ENCODE measurements at regions not wholly inside any gene's neighbourhood (a gene's known extent, or its start where the extent isn't known, plus 50 kb on each side); places are given as distances from the start of the nearest gene placed in this dataset.

GRCh38 chr6:126440923-126441322 is 101.0 kb downstream of the CENPW start:
- Histone ChIP-seq H3K36me3 (ENCODE audit: low read length) (no peaks in the 10 kb centered on the region), H3K27ac (ENCODE audit: low read depth, low read length) (no peak overlapping the region), H3K9ac (ENCODE audit: low read length) (no peak overlapping the region), H2AFZ (ENCODE audit: low read depth, low read length, severe bottlenecking) (no peak overlapping the region), H3K4me2 (ENCODE audit: low read depth, low read length, poor library complexity, severe bottlenecking) (no peak overlapping the region), H3K27me3 (ENCODE audit: low read length) (no peaks in the 10 kb centered on the region), H3K79me2 (ENCODE audit: insufficient read depth, low read length) (no peaks in the 10 kb centered on the region), H3K9me3 (ENCODE audit: insufficient read depth, low read length) (no peaks in the 10 kb centered on the region), H3F3A (ENCODE audit: insufficient read depth) (no peaks in the 10 kb centered on the region), H3K9me2 (replicated peaks; ENCODE audit: insufficient read depth, low read length) (no peaks in the 10 kb centered on the region), H3K4me3 (ENCODE audit: insufficient read depth, low read length, poor library complexity, severe bottlenecking) (no peak overlapping the region), H4K20me1 (ENCODE audit: low read depth, low read length) (no peaks in the 10 kb centered on the region)
- TF ChIP-seq CTCF (IDR thresholded peaks at IDR 0.05; ENCODE audit: insufficient read depth, low read length, poor library complexity, severe bottlenecking) = no peak
- no peak for TF ChIP-seq EZH2phosphoT487 (conservative IDR thresholded peaks at IDR 0.05; ENCODE audit: low read length)

GRCh38 chr6:126444659-126445273 is 104.9 kb downstream of the CENPW start:
- no peak overlapping the region for H3K4me2 ChIP-seq (ENCODE audit: low read depth, low read length, poor library complexity, severe bottlenecking)
- H3K9me3 ChIP-seq (ENCODE audit: insufficient read depth, low read length) = no peaks in the 10 kb centered on the region
- no peaks in the 10 kb centered on the region for H4K20me1 ChIP-seq (ENCODE audit: low read depth, low read length)
- no peak overlapping the region for H2AFZ ChIP-seq (ENCODE audit: low read depth, low read length, severe bottlenecking)
- no peaks in the 10 kb centered on the region for H3K27me3 ChIP-seq (ENCODE audit: low read length)
- H3K27ac ChIP-seq (ENCODE audit: low read depth, low read length) = no peak overlapping the region
- H3K9me2 ChIP-seq (replicated peaks; ENCODE audit: insufficient read depth, low read length) = no peaks in the 10 kb centered on the region
- no peak for TF ChIP-seq EZH2phosphoT487 (conservative IDR thresholded peaks at IDR 0.05; ENCODE audit: low read length)
- TF ChIP-seq CTCF (IDR thresholded peaks at IDR 0.05; ENCODE audit: insufficient read depth, low read length, poor library complexity, severe bottlenecking) = no peak
- H3K79me2 ChIP-seq (ENCODE audit: insufficient read depth, low read length) = no peaks in the 10 kb centered on the region
- H3F3A ChIP-seq (ENCODE audit: insufficient read depth) = no peaks in the 10 kb centered on the region
- no peak overlapping the region for H3K9ac ChIP-seq (ENCODE audit: low read length)
- H3K36me3 ChIP-seq (ENCODE audit: low read length) = no peaks in the 10 kb centered on the region
- H3K4me3 ChIP-seq (ENCODE audit: insufficient read depth, low read length, poor library complexity, severe bottlenecking) = no peak overlapping the region

- Histone ChIP-seq H2AFZ (ENCODE audit: low read depth, low read length, severe bottlenecking) (no peak overlapping the region), H3F3A (ENCODE audit: insufficient read depth) (no peaks in the 10 kb centered on the region), H4K20me1 (ENCODE audit: low read depth, low read length) (no peaks in the 10 kb centered on the region), H3K27ac (ENCODE audit: low read depth, low read length) (no peak overlapping the region), H3K9me2 (replicated peaks; ENCODE audit: insufficient read depth, low read length) (no peaks in the 10 kb centered on the region), H3K36me3 (ENCODE audit: low read length) (no peaks in the 10 kb centered on the region), H3K9ac (ENCODE audit: low read length) (no peak overlapping the region), H3K4me3 (ENCODE audit: insufficient read depth, low read length, poor library complexity, severe bottlenecking) (no peak overlapping the region), H3K9me3 (ENCODE audit: insufficient read depth, low read length) (no peaks in the 10 kb centered on the region), H3K27me3 (ENCODE audit: low read length) (no peaks in the 10 kb centered on the region), H3K79me2 (ENCODE audit: insufficient read depth, low read length) (no peaks in the 10 kb centered on the region), H3K4me2 (ENCODE audit: low read depth, low read length, poor library complexity, severe bottlenecking) (no peak overlapping the region)
- no peak for TF ChIP-seq EZH2phosphoT487 (conservative IDR thresholded peaks at IDR 0.05; ENCODE audit: low read length)
- no peak for TF ChIP-seq CTCF (IDR thresholded peaks at IDR 0.05; ENCODE audit: insufficient read depth, low read length, poor library complexity, severe bottlenecking)
These were observed 106.3 kb downstream of the CENPW start for GRCh38 chr6:126446248-126446647.
